NB4 (cell line): ENCODE measurements at regions not wholly inside any gene's neighbourhood (a gene's known extent, or its start where the extent isn't known, plus 50 kb on each side); places are given as distances from the start of the nearest gene placed in this dataset.

Experiments
- DNase-seq: peaks from one replicate; pipeline ENCODE4 v3.0.0; 2010; ENCODE audit warnings: low read depth
- H3K4me3 ChIP-seq: one replicate; pipeline ENCODE4 v1.5.1; 2011; ENCODE audit warnings: mild to moderate bottlenecking, low read depth, low read length, moderate library complexity
- MYC ChIP-seq: IDR thresholded peaks from 2 replicates; pipeline ENCODE4 v1.6.1; 2011; ENCODE audit warnings: low read depth, low read length
- POLR2A ChIP-seq: IDR thresholded peaks from 2 replicates; pipeline ENCODE4 v1.6.1; 2011; ENCODE audit warnings: mild to moderate bottlenecking; ENCODE audit not compliant: insufficient read length; ENCODE audit errors: extremely low read depth
- TF ChIP-seq, protein P1 (sequence below): IDR thresholded peaks from one replicate; pipeline ENCODE4 v1.5.1; 2012; ENCODE audit warnings: low read depth, low read length
- TF ChIP-seq, protein P2 (sequence below): IDR thresholded peaks from 2 replicates; pipeline ENCODE4 v1.6.1; 2011; ENCODE audit warnings: low read depth, low read length

DNA sequence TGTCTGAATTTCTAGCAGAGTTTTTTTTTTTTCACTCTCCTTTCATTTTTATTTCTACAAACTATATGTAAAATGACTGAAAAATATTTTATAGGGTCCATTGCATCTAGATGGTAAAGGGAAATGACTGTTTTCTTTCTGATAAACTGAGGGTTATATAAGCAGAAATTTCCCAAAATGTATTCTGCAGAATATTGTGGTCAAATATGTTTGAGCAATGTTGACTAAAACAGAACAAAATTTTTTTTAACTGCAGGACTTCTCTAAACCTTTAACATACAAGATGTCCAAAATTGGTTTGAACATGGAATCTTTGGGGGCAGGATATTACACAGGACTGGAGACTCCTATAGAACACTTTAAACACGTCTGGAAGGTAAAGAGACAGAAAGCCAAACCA, 190.5 kb downstream of the TOMM20 start:
- DNase-seq, result no peak
- no peak overlapping the region for H3K4me3 ChIP-seq
- TF ChIP-seq, protein P1, sequence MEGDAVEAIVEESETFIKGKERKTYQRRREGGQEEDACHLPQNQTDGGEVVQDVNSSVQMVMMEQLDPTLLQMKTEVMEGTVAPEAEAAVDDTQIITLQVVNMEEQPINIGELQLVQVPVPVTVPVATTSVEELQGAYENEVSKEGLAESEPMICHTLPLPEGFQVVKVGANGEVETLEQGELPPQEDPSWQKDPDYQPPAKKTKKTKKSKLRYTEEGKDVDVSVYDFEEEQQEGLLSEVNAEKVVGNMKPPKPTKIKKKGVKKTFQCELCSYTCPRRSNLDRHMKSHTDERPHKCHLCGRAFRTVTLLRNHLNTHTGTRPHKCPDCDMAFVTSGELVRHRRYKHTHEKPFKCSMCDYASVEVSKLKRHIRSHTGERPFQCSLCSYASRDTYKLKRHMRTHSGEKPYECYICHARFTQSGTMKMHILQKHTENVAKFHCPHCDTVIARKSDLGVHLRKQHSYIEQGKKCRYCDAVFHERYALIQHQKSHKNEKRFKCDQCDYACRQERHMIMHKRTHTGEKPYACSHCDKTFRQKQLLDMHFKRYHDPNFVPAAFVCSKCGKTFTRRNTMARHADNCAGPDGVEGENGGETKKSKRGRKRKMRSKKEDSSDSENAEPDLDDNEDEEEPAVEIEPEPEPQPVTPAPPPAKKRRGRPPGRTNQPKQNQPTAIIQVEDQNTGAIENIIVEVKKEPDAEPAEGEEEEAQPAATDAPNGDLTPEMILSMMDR, result no peak
- TF ChIP-seq POLR2A, result no peak
- no peak for TF ChIP-seq MYC
- TF ChIP-seq, protein P2, sequence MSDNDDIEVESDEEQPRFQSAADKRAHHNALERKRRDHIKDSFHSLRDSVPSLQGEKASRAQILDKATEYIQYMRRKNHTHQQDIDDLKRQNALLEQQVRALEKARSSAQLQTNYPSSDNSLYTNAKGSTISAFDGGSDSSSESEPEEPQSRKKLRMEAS, result no peak

DNA sequence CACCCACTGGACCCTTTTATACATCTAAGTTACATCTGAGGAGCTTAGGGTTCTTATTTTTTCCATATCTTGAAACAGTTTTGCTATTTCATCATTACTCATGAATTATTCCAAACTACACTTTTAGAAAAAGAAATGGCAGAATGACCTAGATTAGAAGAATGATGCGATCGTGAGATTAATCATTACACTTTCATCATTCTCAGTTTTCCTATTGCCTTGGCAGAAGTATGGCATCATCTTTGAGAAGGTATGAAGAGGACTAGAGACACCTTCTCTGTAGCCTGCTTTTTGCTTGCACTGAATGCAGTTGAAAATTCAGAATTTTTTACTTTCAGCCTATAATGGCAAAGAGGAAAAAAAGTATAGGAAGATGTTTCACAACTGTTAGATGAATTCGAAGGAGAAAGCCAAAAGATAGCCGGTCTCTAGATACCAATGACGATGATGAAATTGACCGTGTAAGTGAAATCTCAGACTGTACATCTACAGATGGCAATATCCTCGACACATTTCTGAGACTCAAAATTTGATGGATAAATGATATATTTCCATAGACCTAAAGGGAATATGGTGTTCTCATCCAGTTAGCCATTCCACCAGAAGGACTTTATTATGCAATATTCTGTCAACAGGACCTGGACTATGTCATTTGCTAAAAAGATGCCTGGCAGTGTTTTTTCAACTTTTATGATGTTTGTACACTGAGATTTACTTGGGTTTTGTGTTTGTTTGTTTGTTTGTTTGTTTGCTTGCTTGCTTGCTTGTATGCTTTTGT, 191.8 kb downstream of the TOMM20 start:
- TF ChIP-seq POLR2A (no peak), MYC (no peak)
- TF ChIP-seq, protein P1, result no peak
- TF ChIP-seq, protein P2, result no peak
- no peak for DNase-seq
- no peak overlapping the region for H3K4me3 ChIP-seq

DNA sequence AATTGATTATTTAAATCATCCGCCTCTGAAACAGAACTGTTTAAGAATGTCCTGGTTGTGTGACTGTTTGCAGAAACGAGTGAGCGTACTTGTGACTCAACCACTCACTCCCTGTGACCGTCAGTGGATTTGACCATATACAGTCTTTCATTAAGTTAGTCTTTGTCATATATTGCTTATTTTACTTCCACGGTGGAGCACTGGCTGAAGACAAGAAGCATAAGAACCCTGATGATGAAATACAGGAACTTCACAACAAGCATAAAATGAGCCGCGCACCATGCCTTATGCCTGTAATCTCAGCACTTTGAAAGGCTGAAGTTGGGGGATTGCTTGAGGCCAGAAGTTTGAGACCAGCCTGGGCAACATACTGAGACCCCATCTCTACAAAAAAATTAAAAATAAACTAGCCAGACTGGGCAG, 194.0 kb downstream of the TOMM20 start:
- DNase-seq, result peak; percentile 83
- H3K4me3 ChIP-seq, result no peak overlapping the region
- TF ChIP-seq, protein P2, result peak; percentile 54
- TF ChIP-seq POLR2A, result no peak

DNA sequence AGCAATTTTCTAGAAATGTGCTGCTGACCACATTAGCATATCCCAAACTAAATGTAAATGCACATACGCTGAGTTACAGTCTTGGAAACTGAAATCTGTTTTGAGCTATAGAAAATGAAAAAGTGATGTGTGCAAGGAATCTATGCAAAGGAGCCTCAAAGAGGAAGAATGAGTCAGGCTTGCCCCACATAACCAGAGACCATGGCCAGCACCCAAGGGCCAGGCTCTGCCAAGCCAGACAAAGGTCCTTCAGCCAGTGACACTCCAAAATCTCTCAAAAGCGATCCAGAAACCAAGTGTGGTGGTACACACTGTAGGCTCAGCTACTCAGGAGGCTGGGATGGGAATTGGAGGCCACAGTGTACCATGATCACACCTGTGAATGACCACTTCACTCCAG, 195.2 kb downstream of the TOMM20 start:
- peak; percentile 77 for DNase-seq
- no peak overlapping the region for H3K4me3 ChIP-seq
- TF ChIP-seq, protein P1, result no peak
- TF ChIP-seq MYC, result no peak
- TF ChIP-seq POLR2A, result no peak
- TF ChIP-seq, protein P2, result no peak

DNA sequence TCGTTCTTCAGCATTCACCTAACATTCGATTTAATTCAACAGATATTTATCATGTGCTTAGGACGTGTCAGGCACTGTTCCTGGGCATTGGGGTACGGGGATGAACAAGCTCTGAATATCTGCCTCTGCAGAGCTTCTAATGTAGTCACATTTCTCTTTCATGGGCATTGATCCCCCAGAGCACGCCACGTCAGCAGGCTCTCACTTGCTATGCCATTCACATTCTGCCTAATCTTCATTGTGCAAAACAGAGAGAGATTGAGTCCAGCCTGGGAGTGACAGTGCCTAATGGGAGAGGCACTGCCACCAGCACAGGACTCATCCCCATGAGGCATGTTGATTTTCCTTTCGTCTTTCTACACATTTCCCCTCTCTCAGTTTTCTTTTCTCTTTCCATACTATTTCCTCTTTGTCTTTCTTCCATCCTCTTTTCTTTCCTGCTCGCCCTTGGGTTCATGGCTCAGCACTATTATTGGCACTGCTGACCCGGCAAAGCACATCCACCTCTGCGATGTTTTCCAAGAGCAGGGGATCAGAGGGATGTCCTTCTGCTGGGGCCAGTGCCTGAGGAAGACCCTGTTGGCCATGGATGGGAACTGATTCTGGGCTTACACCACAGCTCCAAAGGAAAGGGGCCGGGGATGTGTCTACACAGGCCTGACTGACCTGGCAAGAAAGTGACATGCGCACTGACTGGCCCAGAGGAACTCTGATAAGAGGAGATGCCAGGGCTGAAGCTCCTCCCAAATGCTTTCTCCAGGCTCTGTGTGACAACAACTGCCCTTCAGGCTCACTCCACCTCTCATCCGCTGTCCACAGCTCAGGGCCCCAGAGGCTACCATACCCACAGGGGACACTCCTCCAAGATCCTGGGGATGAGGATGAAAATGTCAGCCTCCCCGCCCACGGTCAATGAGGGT, 195.9 kb downstream of the TOMM20 start:
- TF ChIP-seq, protein P2, result no peak
- TF ChIP-seq POLR2A (no peak), MYC (no peak)
- TF ChIP-seq, protein P1, result no peak
- DNase-seq, result peak; percentile 34
- H3K4me3 ChIP-seq, result no peak overlapping the region
